ENCODE measurements at regions not wholly inside any gene's neighbourhood (a gene's known extent, or its start where the extent isn't known, plus 50 kb on each side); places are given as distances from the start of the nearest gene placed in this dataset.

DNA sequence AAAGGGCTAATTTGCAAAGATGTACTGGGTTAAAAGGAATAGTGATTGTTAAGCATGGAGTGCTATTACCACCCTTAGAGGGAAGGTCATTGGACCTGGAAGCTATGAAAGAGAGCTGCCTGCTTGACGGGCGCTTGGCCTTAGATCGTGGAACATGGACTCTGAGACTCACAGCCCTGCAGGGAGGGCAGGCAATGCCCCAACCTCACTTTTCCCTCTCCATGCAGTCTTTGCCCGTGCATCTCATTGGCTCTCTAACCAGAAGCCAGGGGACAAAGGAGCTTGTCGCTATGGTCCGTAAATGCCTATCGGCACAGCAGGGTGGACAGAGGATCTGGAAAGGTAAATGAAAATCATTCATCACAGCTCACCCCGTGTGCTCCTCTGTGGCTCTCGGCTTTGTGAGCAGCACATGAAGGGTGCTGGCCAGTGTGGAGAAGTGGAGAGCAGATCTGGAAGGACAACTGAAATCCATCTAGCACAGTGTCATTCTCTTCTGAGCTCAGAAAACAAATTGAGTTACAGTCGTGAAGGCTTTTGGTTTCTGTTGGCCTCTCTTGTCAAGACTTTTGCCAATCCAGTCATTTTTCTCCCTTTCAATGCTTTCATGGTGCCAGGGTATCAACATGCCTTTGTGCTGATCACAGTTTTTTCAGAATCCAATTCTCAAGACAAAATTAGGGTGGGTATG is 186.2 kb downstream of the SNX18 start:
- no peak for TF ChIP-seq POLR2A (IDR thresholded peaks at IDR 0.05)
- TF ChIP-seq, protein P1, sequence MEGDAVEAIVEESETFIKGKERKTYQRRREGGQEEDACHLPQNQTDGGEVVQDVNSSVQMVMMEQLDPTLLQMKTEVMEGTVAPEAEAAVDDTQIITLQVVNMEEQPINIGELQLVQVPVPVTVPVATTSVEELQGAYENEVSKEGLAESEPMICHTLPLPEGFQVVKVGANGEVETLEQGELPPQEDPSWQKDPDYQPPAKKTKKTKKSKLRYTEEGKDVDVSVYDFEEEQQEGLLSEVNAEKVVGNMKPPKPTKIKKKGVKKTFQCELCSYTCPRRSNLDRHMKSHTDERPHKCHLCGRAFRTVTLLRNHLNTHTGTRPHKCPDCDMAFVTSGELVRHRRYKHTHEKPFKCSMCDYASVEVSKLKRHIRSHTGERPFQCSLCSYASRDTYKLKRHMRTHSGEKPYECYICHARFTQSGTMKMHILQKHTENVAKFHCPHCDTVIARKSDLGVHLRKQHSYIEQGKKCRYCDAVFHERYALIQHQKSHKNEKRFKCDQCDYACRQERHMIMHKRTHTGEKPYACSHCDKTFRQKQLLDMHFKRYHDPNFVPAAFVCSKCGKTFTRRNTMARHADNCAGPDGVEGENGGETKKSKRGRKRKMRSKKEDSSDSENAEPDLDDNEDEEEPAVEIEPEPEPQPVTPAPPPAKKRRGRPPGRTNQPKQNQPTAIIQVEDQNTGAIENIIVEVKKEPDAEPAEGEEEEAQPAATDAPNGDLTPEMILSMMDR (IDR thresholded peaks at IDR 0.05), result no peak

Measured in lower leg skin (tissue), 3 donors.